ENCODE measurements at regions not wholly inside any gene's neighbourhood (a gene's known extent, or its start where the extent isn't known, plus 50 kb on each side); places are given as distances from the start of the nearest gene placed in this dataset.

DNA sequence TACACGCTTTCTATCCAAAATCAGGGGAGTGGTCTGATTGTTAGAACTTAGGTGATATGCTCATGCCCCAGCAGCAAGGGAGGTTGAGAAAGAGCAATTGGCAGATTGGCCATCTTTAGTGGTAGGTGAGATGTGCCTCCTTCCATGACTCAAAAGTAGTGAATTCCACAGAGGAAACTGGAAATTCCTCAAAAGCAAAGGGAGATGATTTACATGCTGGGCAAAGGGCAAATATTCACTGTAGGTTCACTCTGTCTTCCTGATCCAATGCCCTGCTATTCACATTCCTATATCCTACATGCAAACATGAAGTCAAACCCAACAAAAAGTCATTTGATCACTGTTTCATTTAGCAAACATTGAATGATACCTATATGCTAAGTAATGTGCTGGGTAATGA is 130.1 kb upstream of the ZNF608 start:
- H3K4me3 Mint-ChIP-seq (ENCODE audit: unreplicated experiment), result no peak overlapping the region
- TF ChIP-seq, protein P1, sequence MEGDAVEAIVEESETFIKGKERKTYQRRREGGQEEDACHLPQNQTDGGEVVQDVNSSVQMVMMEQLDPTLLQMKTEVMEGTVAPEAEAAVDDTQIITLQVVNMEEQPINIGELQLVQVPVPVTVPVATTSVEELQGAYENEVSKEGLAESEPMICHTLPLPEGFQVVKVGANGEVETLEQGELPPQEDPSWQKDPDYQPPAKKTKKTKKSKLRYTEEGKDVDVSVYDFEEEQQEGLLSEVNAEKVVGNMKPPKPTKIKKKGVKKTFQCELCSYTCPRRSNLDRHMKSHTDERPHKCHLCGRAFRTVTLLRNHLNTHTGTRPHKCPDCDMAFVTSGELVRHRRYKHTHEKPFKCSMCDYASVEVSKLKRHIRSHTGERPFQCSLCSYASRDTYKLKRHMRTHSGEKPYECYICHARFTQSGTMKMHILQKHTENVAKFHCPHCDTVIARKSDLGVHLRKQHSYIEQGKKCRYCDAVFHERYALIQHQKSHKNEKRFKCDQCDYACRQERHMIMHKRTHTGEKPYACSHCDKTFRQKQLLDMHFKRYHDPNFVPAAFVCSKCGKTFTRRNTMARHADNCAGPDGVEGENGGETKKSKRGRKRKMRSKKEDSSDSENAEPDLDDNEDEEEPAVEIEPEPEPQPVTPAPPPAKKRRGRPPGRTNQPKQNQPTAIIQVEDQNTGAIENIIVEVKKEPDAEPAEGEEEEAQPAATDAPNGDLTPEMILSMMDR (IDR thresholded peaks at IDR 0.05; ENCODE audit: partially characterized antibody, unreplicated experiment), result no peak
- no peak overlapping the region for H3K27ac Mint-ChIP-seq (ENCODE audit: unreplicated experiment)
- no peaks in the 10 kb centered on the region for H3K9me3 Mint-ChIP-seq (ENCODE audit: unreplicated experiment)
- H3K4me1 Mint-ChIP-seq (ENCODE audit: low read depth, unreplicated experiment), result no peaks in the 10 kb centered on the region
- H3K27me3 Mint-ChIP-seq (ENCODE audit: unreplicated experiment), result no peaks in the 10 kb centered on the region
- H3K36me3 Mint-ChIP-seq (ENCODE audit: unreplicated experiment), result no peaks in the 10 kb centered on the region
- DNase-seq, result no peak

DNA sequence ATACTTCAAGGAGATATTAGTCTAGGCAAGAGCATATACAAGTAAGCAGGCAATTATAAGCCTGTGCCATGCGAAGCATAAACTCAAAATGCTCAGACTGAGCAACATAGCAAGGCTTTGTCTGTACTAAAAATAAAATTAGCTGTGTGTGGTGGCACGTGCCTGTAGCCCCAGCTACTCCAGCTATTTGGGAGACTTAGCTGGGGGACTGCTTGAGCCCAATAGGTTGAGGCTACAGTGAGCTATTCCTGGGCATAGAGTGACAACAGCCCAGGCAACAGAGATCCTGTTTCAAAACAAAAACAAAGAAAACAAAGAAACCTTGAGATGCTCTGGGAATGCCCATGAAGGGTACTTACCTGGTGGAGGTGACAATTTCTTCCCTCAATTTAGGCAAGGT is 130.5 kb upstream of the ZNF608 start:
- Mint-ChIP-seq H3K27me3 (ENCODE audit: unreplicated experiment) (no peaks in the 10 kb centered on the region), H3K9me3 (ENCODE audit: unreplicated experiment) (no peaks in the 10 kb centered on the region), H3K27ac (ENCODE audit: unreplicated experiment) (no peak overlapping the region), H3K4me1 (ENCODE audit: low read depth, unreplicated experiment) (no peaks in the 10 kb centered on the region), H3K4me3 (ENCODE audit: unreplicated experiment) (no peak overlapping the region), H3K36me3 (ENCODE audit: unreplicated experiment) (no peaks in the 10 kb centered on the region)
- no peak for DNase-seq
- TF ChIP-seq, protein P1 (IDR thresholded peaks at IDR 0.05; ENCODE audit: partially characterized antibody, unreplicated experiment), result no peak

DNA sequence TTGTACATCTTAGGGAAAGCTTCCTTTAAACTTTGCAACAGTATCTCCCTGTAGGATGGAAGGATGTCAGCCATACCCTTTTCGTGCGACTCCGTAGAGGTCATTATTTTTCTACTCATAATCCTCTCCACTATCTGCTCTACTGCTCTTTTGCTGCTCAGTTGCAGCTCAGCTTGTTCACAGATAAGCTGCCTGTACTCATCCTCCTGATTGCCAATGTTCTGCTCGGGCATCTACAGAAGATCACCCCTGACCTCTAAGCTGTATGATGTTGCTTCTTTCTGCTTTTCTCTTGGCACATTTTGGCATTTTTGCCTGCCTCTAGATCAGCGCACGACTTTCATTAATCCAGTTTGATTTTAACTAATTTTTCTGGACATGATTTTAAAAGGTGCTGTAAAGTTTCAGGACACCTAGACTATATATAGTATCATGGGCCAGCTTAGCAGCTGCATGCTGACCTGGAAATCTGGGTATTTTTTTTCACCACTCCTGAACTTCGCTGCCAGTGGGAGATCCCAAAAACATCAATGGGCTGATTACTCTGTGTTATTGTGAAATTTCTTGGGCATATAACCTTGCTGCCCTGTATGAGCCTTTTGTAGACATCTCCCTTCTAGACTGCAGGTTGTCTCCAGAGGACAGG is 131.2 kb upstream of the ZNF608 start:
- DNase-seq, result no peak
- TF ChIP-seq, protein P1 (IDR thresholded peaks at IDR 0.05; ENCODE audit: partially characterized antibody, unreplicated experiment), result no peak
- Mint-ChIP-seq H3K9me3 (ENCODE audit: unreplicated experiment) (no peaks in the 10 kb centered on the region), H3K27me3 (ENCODE audit: unreplicated experiment) (no peaks in the 10 kb centered on the region), H3K4me1 (ENCODE audit: low read depth, unreplicated experiment) (no peaks in the 10 kb centered on the region), H3K36me3 (ENCODE audit: unreplicated experiment) (no peaks in the 10 kb centered on the region), H3K27ac (ENCODE audit: unreplicated experiment) (no peak overlapping the region), H3K4me3 (ENCODE audit: unreplicated experiment) (no peak overlapping the region)

DNA sequence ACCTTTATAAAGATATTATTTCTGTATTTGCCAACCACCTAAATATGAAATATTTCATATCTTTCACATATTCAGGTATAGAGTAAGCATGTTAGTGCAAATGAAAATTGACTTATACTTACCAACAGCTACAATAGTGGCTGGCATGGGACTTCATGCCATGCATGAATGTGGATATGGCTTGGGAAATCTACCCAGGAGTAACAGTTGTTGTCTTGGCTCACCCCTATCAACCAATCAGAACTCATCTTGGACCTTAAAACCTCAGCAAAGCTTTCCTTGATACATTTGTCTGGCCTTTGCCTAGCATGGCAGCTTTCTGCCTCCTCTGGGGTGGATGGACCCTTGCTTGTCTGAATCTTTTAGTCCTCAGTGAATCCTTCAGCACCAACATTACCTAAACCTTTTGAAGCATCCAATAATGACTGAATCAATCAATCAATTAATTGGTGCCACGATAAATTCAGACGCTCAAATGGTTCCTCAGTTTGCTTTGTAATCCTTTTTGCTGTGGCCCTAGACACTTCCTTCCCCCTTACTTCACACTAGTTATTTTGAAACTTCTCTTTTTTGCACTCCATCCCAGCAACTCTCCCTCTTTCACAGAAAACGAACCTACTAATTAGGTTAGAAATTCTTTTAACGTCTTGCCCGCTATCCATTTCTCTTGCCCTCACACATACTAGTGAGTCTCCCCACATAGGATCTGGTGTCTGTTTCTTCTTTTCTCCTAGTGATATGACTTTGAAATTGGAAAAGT is 132.3 kb upstream of the ZNF608 start:
- H3K9me3 Mint-ChIP-seq (ENCODE audit: unreplicated experiment), result no peaks in the 10 kb centered on the region
- H3K36me3 Mint-ChIP-seq (ENCODE audit: unreplicated experiment), result no peaks in the 10 kb centered on the region
- no peaks in the 10 kb centered on the region for H3K27me3 Mint-ChIP-seq (ENCODE audit: unreplicated experiment)
- no peak overlapping the region for H3K4me3 Mint-ChIP-seq (ENCODE audit: unreplicated experiment)
- H3K27ac Mint-ChIP-seq (ENCODE audit: unreplicated experiment), result no peak overlapping the region
- TF ChIP-seq, protein P1 (IDR thresholded peaks at IDR 0.05; ENCODE audit: partially characterized antibody, unreplicated experiment), result no peak
- DNase-seq, result no peak
- no peaks in the 10 kb centered on the region for H3K4me1 Mint-ChIP-seq (ENCODE audit: low read depth, unreplicated experiment)

All from glutamatergic neuron (in vitro differentiated cells).